DND-41 (cell line): ENCODE measurements at regions not wholly inside any gene's neighbourhood (a gene's known extent, or its start where the extent isn't known, plus 50 kb on each side); places are given as distances from the start of the nearest gene placed in this dataset.

Experiments used
- EZH2 ChIP-seq: IDR thresholded peaks from 3 replicates; pipeline ENCODE4 v1.6.1; 2012; ENCODE audit warnings: borderline replicate concordance, low read depth, mild to moderate bottlenecking, moderate library complexity, low read length, inconsistent platforms; ENCODE audit not compliant: severe bottlenecking
- TF ChIP-seq, protein P1 (sequence below): IDR thresholded peaks from 2 replicates; pipeline ENCODE4 v1.5.1; 2012; ENCODE audit warnings: borderline replicate concordance, low read length, moderate library complexity, mild to moderate bottlenecking; ENCODE audit not compliant: poor library complexity, severe bottlenecking; ENCODE audit errors: extremely low read depth

GRCh38 chr1:60280819-60281218 lies 207.2 kb upstream of the C1orf87 start:
- TF ChIP-seq, protein P1, sequence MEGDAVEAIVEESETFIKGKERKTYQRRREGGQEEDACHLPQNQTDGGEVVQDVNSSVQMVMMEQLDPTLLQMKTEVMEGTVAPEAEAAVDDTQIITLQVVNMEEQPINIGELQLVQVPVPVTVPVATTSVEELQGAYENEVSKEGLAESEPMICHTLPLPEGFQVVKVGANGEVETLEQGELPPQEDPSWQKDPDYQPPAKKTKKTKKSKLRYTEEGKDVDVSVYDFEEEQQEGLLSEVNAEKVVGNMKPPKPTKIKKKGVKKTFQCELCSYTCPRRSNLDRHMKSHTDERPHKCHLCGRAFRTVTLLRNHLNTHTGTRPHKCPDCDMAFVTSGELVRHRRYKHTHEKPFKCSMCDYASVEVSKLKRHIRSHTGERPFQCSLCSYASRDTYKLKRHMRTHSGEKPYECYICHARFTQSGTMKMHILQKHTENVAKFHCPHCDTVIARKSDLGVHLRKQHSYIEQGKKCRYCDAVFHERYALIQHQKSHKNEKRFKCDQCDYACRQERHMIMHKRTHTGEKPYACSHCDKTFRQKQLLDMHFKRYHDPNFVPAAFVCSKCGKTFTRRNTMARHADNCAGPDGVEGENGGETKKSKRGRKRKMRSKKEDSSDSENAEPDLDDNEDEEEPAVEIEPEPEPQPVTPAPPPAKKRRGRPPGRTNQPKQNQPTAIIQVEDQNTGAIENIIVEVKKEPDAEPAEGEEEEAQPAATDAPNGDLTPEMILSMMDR = no peak
- TF ChIP-seq EZH2 = no peak
